Left lobe of liver (tissue), 2 donors: ENCODE measurements at regions not wholly inside any gene's neighbourhood (a gene's known extent, or its start where the extent isn't known, plus 50 kb on each side); places are given as distances from the start of the nearest gene placed in this dataset.
A peak's percentile ranks its signal among the peaks of the same experiment; 100 is the strongest.
"Not testable (repeated sequence)": the region's sequence is repeated elsewhere in the genome, so short reads cannot be mapped to it uniquely, and the experiment has no call there.

Source experiments
- ATAC-seq: fragments of 200-7000 bp; cut with Tn5 transposase; one replicate; pipeline ENCODE4 v1.9.1; 2020; ENCODE audit warnings: mild to moderate bottlenecking, moderate library complexity
- DNase-seq: peaks from one replicate; pipeline ENCODE4 v3.0.0-alpha.2; 2020; ENCODE audit warnings: low spot score
- donor health status: DM: no; HTN: no; CAD: no; lungs with moderate emphysema.
- donor health status: DM: no; HTN: yes; CAD: no.

- no peak for DNase-seq
Observed at GRCh38 chr3:96319166-96319565, 495.2 kb upstream of the EPHA6 start.

GRCh38 chr3:96324087-96324486, 490.3 kb upstream of the EPHA6 start:
- no peak for DNase-seq
- ATAC-seq, result no peak

More at GRCh38 chr3:96319166-96319565, 495.2 kb upstream of the EPHA6 start:
- ATAC-seq, result peak; percentile 56

- DNase-seq, result no peak
- ATAC-seq, result no peak
Observed at GRCh38 chr3:96330795-96331194, 483.6 kb upstream of the EPHA6 start.

- ATAC-seq, result peak; percentile 88
- DNase-seq, result no peak
Observed at GRCh38 chr3:96331341-96331740, 483.1 kb upstream of the EPHA6 start.

- DNase-seq (no peak), ATAC-seq (peak; percentile 51)
Observed at GRCh38 chr3:96334779-96335178, 479.6 kb upstream of the EPHA6 start.

- ATAC-seq, result no peak
- no peak for DNase-seq
Observed at GRCh38 chr3:96347289-96347688, 467.1 kb upstream of the EPHA6 start.

- DNase-seq, ATAC-seq: not testable (repeated sequence)
Observed at GRCh38 chr3:96351598-96351997, 462.8 kb upstream of the EPHA6 start.

GRCh38 chr3:96354106-96354505, 460.3 kb upstream of the EPHA6 start:
- DNase-seq, result no peak
- peak; percentile 100 for ATAC-seq

- ATAC-seq, result no peak
Observed at GRCh38 chr3:96354742-96355141, 459.7 kb upstream of the EPHA6 start.

GRCh38 chr3:96361241-96361640, 453.2 kb upstream of the EPHA6 start:
- ATAC-seq (no peak), DNase-seq (no peak)

More at GRCh38 chr3:96354742-96355141, 459.7 kb upstream of the EPHA6 start:
- no peak for DNase-seq

- DNase-seq (no peak), ATAC-seq (no peak)
Observed at GRCh38 chr3:96370637-96371036, 443.8 kb upstream of the EPHA6 start.

GRCh38 chr3:96410006-96410730, 404.2 kb upstream of the EPHA6 start:
- ATAC-seq, result no peak
- no peak for DNase-seq

GRCh38 chr3:96416549-96417255, 397.7 kb upstream of the EPHA6 start:
- DNase-seq, result no peak

GRCh38 chr3:96428097-96428496, 386.3 kb upstream of the EPHA6 start:
- DNase-seq, result no peak
- ATAC-seq, result no peak

More at GRCh38 chr3:96416549-96417255, 397.7 kb upstream of the EPHA6 start:
- no peak for ATAC-seq

GRCh38 chr3:96430079-96430478, 384.3 kb upstream of the EPHA6 start:
- DNase-seq (no peak), ATAC-seq (no peak)

GRCh38 chr3:96434651-96435050, 379.7 kb upstream of the EPHA6 start:
- ATAC-seq (no peak), DNase-seq (no peak)

GRCh38 chr3:96449346-96449745, 365.0 kb upstream of the EPHA6 start:
- DNase-seq (no peak), ATAC-seq (no peak)

GRCh38 chr3:96449803-96450202, 364.6 kb upstream of the EPHA6 start:
- ATAC-seq, result no peak
- no peak for DNase-seq

- DNase-seq (no peak), ATAC-seq (no peak)
Observed at GRCh38 chr3:96450699-96451098, 363.7 kb upstream of the EPHA6 start.

- DNase-seq (no peak), ATAC-seq (no peak)
Observed at GRCh38 chr3:96465521-96465920, 348.9 kb upstream of the EPHA6 start.

- no peak for ATAC-seq
Observed at GRCh38 chr3:96466441-96466840, 348.0 kb upstream of the EPHA6 start.

GRCh38 chr3:96467639-96468038, 346.8 kb upstream of the EPHA6 start:
- DNase-seq (no peak), ATAC-seq (no peak)

More at GRCh38 chr3:96466441-96466840, 348.0 kb upstream of the EPHA6 start:
- DNase-seq, result no peak
